GM12874 (cell line): ENCODE measurements at regions not wholly inside any gene's neighbourhood (a gene's known extent, or its start where the extent isn't known, plus 50 kb on each side); places are given as distances from the start of the nearest gene placed in this dataset.

Source experiments
- TF ChIP-seq, protein P1 (sequence below): IDR thresholded peaks from 2 replicates; pipeline ENCODE4 v1.5.1; 2011; ENCODE audit warnings: low read depth, mild to moderate bottlenecking, control low read depth, low read length, moderate library complexity; ENCODE audit not compliant: insufficient read depth

DNA sequence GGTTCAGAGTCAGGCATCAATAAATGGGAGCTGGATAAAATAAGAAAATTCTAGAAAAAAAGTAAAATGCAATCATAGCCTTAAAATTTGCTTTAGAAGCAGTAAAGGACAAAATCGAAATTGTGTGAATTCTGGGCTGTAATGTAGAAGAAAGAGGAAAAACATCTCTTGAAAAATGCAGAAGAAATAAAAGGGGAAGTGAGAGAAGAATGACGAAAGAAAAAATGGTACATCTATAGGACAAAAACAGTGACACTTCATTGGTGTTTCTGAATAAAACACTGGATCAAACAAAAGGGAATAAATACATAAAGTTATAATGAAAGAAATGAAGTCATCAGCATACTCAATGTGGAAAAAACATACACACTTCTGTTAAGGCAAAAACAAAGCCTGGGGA, 642.3 kb downstream of the ACTL7B start:
- TF ChIP-seq, protein P1, sequence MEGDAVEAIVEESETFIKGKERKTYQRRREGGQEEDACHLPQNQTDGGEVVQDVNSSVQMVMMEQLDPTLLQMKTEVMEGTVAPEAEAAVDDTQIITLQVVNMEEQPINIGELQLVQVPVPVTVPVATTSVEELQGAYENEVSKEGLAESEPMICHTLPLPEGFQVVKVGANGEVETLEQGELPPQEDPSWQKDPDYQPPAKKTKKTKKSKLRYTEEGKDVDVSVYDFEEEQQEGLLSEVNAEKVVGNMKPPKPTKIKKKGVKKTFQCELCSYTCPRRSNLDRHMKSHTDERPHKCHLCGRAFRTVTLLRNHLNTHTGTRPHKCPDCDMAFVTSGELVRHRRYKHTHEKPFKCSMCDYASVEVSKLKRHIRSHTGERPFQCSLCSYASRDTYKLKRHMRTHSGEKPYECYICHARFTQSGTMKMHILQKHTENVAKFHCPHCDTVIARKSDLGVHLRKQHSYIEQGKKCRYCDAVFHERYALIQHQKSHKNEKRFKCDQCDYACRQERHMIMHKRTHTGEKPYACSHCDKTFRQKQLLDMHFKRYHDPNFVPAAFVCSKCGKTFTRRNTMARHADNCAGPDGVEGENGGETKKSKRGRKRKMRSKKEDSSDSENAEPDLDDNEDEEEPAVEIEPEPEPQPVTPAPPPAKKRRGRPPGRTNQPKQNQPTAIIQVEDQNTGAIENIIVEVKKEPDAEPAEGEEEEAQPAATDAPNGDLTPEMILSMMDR = no peak

DNA sequence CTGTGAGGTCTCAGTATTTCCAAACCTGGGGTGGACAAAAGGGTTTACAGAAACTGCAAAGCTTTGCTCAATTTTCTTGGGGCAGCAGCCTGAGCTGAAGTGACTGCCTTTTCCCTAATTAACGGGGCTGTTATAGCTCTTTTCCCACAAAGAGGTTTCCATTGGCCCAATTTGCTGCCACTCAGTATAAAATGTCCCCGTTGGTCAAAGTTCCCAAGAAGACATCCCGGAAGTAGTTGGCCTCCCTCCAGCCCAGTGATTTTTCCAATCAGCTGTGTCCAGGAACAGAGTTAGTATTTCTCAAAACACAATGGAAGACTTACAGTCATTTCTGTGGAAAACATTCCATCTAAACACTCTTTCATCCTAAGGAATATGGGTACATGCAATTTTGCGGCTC, 643.6 kb downstream of the ACTL7B start:
- TF ChIP-seq, protein P1 = no peak

DNA sequence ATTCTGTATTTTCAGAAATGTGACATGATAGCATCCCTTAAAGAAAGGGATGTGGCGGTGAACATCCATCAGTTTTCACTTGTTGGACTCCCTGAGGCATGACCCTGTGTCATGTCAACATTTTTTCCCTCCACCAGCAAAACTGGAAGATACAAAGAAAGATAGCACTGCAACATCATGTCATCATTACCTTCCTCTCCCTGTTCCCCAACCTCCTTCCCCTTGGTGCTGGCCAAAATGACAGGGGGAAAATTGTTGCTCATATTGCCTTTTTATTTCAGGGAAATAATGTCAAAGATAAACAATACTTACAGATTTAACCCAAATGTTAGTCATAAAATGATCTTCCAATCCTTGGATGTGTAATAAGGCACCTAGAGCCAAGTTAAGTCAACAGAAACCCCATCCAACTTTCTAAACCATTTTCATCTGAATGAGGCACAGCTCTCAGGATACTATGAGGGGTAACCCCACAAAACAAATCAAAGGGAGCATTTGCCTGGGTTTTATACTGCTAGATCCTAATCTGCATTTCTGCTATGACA, 644.3 kb downstream of the ACTL7B start:
- TF ChIP-seq, protein P1 = no peak

DNA sequence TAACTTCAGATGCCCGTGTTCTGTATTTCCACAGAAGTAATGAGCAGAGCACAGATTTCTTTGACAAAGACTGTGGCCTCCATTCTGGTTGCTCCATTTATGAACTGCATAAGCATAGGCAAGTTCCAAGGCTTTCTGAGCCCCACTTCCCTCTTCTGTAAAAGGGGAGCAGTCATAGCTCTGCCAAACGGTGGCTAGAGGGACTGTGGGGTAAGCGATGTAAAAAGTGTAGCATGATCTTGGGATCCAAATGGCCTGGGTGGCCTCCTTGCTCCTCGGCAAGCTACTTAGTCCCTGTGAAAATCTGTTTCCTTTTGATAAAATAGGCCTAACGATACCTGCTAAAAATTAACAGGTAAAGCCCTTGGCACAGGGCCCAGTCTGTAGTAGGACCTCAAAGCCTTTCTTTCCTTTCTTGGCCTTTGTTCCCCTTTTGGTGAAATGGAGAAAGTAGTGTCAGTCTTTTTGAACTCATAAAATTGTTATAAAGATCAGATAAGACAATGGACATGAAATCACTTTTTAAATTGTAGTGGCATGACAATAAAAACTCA, 646.6 kb downstream of the ACTL7B start:
- TF ChIP-seq, protein P1 = no peak

DNA sequence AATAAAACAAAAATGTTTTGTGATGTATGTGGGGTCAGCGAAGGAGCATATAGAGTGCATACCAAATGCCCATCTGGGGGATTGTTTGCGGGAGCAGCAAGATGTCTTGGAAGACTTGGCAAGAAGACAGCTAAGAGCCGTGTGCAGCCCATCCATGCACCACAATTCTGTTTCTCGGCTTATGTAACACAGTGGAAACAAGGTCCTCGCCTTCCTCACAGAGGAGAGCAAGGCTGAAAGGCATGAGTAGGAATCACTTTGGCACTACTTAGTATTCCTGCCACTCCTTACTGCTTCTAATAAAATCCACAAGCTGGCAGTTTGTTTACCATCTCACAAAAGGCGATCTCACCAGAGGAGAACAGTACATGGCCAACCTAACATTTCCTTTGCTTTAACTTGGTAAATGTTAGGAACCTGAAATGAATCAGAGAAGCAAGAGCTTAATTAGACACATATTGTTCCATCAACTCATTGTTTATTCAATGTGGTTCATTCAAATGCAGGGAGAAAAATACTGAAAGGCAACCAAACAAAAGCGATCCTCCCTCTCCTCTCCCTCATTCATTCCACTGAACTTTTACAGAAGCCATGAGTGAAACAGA, 648.1 kb downstream of the ACTL7B start:
- TF ChIP-seq, protein P1 = no peak

DNA sequence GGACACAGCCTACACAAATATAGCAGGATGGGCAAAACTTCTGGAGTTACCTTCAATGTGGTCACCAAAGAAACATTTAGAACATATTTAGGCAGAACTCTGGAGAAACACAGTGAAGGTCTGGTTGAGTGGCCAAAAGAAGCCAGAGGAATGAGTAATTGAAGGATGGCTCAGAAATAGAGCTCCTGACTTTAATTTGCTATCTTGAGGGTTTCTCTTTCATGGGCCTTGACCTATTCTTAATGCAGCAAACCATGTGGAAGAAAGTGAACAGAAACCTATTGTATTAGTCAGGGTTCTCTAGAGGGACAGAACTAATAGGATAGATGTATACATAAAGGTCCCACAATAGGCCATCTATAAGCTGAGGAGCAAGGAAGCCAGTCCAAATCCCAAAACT, 650.5 kb downstream of the ACTL7B start:
- TF ChIP-seq, protein P1 = no peak

DNA sequence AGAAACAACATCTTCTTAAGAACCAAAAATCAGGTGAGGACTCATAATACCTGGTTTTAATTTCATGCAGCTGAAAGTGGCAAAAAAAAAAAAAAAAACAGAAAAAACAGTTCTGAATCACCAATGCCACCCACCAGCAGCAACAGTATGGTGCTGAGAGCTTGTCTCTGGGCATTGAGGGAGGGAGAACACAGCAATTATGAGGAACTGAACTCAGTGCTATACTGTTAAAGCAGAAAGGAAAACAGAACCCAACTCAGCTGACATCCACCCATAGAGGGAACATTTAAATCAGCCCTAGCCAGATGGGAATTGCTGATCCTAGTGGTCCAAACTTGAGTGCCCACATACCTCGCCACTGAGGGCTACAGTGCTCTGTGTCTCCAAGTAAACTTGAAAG, 657.9 kb downstream of the ACTL7B start:
- TF ChIP-seq, protein P1 = no peak
